ENCODE measurements at regions not wholly inside any gene's neighbourhood (a gene's known extent, or its start where the extent isn't known, plus 50 kb on each side); places are given as distances from the start of the nearest gene placed in this dataset.

DNA sequence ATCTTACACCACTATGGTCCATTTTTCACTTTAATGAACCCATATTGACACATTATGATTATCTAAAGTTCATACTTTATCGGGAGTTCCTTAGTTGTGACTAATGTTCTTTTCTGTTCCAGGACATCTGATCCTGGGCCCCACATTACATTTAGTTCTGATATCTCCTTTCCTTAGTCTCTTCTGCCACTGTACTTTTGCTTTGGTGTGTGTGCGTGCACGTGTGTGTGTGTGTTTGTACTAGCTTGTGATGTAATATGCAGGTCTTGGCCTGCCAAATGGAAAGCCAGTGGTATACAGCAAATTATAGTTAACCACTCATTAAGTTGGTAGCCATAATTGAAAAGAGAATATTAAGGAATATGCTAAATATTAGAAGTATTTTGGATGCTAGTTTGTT lies 88.0 kb downstream of the CDC42EP3 start:
- no peak for TF ChIP-seq CTCF (IDR thresholded peaks at IDR 0.05 in 2 of 3, conservative IDR thresholded peaks at IDR 0.05 in 1 of 3; ENCODE audit: insufficient read depth in 2 of 3, low read depth in 1 of 3, low read length in 3 of 3)
- no peak for TF ChIP-seq ATF6 (CRISPR knock-in tag; IDR thresholded peaks at IDR 0.05)
- TF ChIP-seq NR2F6 (CRISPR knock-in tag; IDR thresholded peaks at IDR 0.05), result no peak
- TF ChIP-seq RFX1 (IDR thresholded peaks at IDR 0.05), result no peak
- TF ChIP-seq NELFE (IDR thresholded peaks at IDR 0.05; ENCODE audit: insufficient read depth, insufficient read length), result no peak

Measured in K562 (cell line).